ENCODE measurements at regions not wholly inside any gene's neighbourhood (a gene's known extent, or its start where the extent isn't known, plus 50 kb on each side); places are given as distances from the start of the nearest gene placed in this dataset.

DNA sequence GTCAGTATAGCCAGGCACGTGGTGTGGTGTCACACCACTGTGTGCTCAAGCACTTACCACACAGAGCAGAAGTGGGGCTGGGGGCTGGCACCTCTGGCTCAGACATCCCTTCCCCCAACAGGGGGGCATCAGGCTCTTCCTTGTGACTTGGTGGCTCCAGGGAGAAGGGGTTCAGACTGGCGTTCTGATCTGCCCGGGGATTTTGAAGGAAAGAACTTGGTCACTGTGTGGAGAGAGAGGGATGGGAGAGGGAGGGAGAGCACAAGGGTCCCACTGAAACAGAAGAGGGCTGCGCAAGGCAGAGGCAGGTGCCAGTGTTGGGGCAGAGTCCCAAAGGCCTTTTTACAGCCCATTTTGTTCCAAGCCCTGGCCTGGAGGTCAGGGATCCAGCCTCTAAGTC lies 109.7 kb upstream of the ALDH1B1 start:
- DNase-seq (ENCODE audit: insufficient read length, low spot score) (no peak), FAIRE-seq (no peak)
- TF ChIP-seq PAX5 (IDR thresholded peaks at IDR 0.05; ENCODE audit: insufficient read depth, low read length, severe bottlenecking) (no peak), POU2F2 (IDR thresholded peaks at IDR 0.05; ENCODE audit: low read depth, low read length) (no peak), SPI1 (IDR thresholded peaks at IDR 0.05; ENCODE audit: low read depth, low read length) (no peak), POLR2A (IDR thresholded peaks at IDR 0.05; ENCODE audit: low read depth, low read length) (no peak), POLR2AphosphoS5 (IDR thresholded peaks at IDR 0.05; ENCODE audit: low read depth, low read length) (no peak), TAF1 (IDR thresholded peaks at IDR 0.05; ENCODE audit: low read depth, low read length) (no peak)

DNA sequence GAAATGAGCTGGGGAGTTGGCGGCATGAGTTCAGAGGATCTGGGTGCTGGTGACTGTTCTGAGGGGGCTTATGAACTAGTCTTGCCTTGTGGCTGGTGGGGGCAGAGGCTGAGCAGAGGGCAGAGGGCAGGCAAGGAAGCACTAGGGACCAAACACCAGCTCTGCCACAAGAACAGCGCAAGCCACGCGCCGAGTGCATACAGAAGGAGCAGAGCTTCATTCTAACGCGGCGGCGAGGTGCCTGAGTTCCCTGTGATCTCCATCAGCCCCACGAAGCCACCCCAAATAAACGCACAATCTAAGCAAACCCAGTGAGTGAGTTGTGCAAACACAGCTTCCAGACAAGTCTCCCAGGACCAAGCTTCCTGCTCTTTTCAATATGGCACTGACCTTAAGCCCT lies 110.6 kb upstream of the ALDH1B1 start:
- FAIRE-seq (no peak), DNase-seq (ENCODE audit: insufficient read length, low spot score) (no peak)
- TF ChIP-seq POLR2AphosphoS5 (IDR thresholded peaks at IDR 0.05; ENCODE audit: low read depth, low read length) (no peak), POU2F2 (IDR thresholded peaks at IDR 0.05; ENCODE audit: low read depth, low read length) (no peak), SPI1 (IDR thresholded peaks at IDR 0.05; ENCODE audit: low read depth, low read length) (no peak), PAX5 (IDR thresholded peaks at IDR 0.05; ENCODE audit: insufficient read depth, low read length, severe bottlenecking) (no peak), POLR2A (IDR thresholded peaks at IDR 0.05; ENCODE audit: low read depth, low read length) (no peak), TAF1 (IDR thresholded peaks at IDR 0.05; ENCODE audit: low read depth, low read length) (no peak)

DNA sequence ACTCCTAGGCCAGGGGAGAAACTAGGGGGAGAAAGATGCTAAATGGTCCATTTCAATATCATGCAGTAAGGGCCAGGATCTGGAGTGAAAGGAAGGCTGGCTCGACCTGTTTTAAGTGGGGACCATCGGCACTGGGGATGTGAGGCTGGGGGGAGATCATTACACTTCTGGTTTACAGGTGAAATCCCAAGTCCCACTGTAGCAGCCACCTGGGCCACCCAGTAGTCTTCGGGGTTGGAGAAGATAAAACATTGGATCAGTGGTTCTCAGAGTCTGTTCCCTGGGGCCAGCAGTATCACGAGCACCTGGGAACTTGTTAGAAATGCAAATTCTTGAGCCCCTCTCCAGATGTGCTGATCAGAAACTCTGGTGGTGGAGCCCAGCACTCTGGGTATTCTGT lies 111.3 kb upstream of the ALDH1B1 start:
- no peak for FAIRE-seq
- TF ChIP-seq TAF1 (IDR thresholded peaks at IDR 0.05; ENCODE audit: low read depth, low read length) (no peak), PAX5 (IDR thresholded peaks at IDR 0.05; ENCODE audit: insufficient read depth, low read length, severe bottlenecking) (no peak)
- DNase-seq (ENCODE audit: insufficient read length, low spot score) = no peak

DNA sequence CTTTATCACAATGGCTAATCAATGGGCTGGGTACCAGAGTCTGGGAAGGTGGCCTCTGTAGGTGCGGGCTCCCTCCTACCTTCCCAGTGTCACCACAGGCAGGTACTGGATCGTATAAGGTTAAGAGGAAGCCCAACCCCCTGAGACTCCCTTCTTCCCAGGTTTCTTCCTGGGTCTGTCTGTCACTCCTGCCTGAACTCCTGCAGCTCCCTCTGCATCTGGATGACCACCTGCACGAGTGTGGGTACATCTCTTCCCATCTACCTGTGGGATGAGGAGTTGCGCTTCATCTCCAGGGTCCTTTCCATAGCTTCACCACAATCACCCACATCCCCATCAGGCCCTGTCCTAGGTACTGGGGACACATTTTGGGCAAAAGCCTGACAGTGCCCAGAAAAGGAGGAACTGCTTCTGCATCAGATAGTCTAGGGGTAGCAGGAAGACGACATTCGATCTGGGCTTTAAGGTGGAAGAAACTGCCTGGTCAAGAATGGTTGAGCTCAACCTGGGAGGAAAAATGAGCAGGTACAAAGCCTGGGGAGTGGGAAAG lies 112.2 kb upstream of the ALDH1B1 start:
- no peak for FAIRE-seq
- no peak for TF ChIP-seq POU2F2 (IDR thresholded peaks at IDR 0.05; ENCODE audit: low read depth, low read length)
- TF ChIP-seq SPI1 (IDR thresholded peaks at IDR 0.05; ENCODE audit: low read depth, low read length) = no peak
- TF ChIP-seq POLR2A (IDR thresholded peaks at IDR 0.05; ENCODE audit: low read depth, low read length) = no peak
- no peak for TF ChIP-seq PAX5 (IDR thresholded peaks at IDR 0.05; ENCODE audit: insufficient read depth, low read length, severe bottlenecking)
- TF ChIP-seq POLR2AphosphoS5 (IDR thresholded peaks at IDR 0.05; ENCODE audit: low read depth, low read length) = no peak
- TF ChIP-seq TAF1 (IDR thresholded peaks at IDR 0.05; ENCODE audit: low read depth, low read length) = no peak
- DNase-seq (ENCODE audit: insufficient read length, low spot score) = no peak

DNA sequence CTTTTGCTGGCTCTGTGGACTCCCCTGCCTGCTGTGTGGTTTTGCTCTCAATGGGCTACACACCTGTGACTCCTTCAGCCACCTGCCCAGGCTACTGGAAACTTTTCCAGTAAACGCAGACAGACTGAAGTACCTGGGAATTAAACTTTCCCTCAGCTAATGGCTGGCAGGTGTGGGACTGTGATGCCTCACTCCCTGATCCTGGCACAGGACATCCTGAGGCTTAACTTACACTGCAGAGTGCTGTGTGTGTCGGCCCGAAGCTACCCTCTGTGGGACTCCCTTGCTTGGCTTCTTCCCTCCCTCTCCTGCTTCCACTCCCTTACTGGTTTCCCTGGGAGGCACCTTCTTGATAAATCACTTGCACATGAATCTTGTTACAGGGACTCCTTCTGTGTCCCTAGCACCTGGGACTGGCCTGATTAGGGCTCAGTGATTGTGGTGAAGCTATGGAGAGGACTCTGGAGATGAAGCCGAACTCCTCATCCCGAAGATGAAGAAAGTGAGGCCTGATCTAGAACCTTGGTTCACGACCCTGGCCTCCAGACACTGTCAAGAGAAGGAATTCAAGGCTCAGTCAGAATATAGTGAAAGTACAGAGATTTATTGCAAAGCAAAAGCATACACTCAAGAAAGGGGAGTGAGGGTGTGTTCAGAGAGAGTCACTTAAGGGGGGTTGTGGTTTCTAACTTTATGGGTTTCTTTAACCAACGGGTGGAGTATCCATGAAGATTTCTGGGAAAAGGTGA lies 113.4 kb upstream of the ALDH1B1 start:
- no peak for TF ChIP-seq SPI1 (IDR thresholded peaks at IDR 0.05; ENCODE audit: low read depth, low read length)
- TF ChIP-seq TAF1 (IDR thresholded peaks at IDR 0.05; ENCODE audit: low read depth, low read length) = no peak
- no peak for TF ChIP-seq POLR2AphosphoS5 (IDR thresholded peaks at IDR 0.05; ENCODE audit: low read depth, low read length)
- TF ChIP-seq POLR2A (IDR thresholded peaks at IDR 0.05; ENCODE audit: low read depth, low read length) = no peak
- no peak for TF ChIP-seq PAX5 (IDR thresholded peaks at IDR 0.05; ENCODE audit: insufficient read depth, low read length, severe bottlenecking)
- TF ChIP-seq POU2F2 (IDR thresholded peaks at IDR 0.05; ENCODE audit: low read depth, low read length) = no peak
- FAIRE-seq (no peak), DNase-seq (ENCODE audit: insufficient read length, low spot score) (no peak)

DNA sequence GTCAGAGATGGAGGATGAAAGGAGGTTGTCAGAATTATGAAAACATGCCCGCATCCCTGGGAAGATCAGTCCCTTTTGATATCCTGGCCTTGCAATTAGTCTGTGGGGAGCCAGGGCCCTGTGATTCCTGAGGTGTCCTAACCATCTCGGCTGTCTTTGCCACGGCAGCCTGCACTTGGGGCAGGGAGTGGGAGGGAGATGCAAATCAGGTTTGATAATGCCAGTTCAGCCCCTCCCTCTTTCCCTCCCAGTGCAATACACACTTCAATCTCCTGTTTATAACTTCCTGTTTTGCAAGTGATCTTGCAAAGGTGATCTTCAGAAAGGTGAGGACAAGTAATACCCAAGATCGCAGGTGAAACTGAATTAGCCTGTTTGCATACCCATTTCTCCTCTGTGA lies 114.0 kb upstream of the ALDH1B1 start:
- no peak for DNase-seq (ENCODE audit: insufficient read length, low spot score)
- TF ChIP-seq POLR2AphosphoS5 (IDR thresholded peaks at IDR 0.05; ENCODE audit: low read depth, low read length) = no peak
- TF ChIP-seq TAF1 (IDR thresholded peaks at IDR 0.05; ENCODE audit: low read depth, low read length) = no peak
- TF ChIP-seq POU2F2 (IDR thresholded peaks at IDR 0.05; ENCODE audit: low read depth, low read length) = no peak
- TF ChIP-seq SPI1 (IDR thresholded peaks at IDR 0.05; ENCODE audit: low read depth, low read length) = no peak
- no peak for TF ChIP-seq POLR2A (IDR thresholded peaks at IDR 0.05; ENCODE audit: low read depth, low read length)
- no peak for TF ChIP-seq PAX5 (IDR thresholded peaks at IDR 0.05; ENCODE audit: insufficient read depth, low read length, severe bottlenecking)
- FAIRE-seq = no peak

DNA sequence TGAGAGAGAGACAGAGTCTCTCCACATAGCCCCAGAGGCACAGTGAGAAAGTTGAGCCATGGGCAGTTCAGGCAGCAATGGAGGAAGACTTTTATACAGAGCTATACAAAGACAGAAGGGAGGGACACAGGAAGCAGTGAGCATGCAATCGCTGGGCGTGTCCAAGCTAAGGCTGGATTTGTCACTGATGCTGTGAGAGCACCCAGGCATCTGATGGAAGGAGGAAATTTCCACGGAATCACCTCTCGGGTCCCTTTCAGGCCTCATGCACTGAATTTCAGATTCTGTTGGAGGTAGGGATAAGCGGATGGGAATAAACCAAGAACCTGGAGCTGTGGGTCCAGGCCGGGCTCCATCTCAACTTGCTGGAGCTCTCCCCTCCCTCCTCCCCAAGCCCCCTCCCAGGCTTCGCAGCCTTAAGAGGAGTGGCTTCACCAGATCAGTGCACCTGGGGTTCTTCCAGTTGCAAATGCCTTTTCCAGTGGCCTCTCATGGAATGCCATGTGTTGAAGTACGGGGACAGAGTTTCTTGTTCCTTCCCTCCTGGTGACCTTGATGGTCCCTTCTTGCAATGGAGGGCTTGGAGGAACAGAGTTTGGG lies 114.8 kb upstream of the ALDH1B1 start:
- DNase-seq (ENCODE audit: insufficient read length, low spot score) = no peak
- FAIRE-seq = no peak
- TF ChIP-seq POU2F2 (IDR thresholded peaks at IDR 0.05; ENCODE audit: low read depth, low read length) (no peak), SPI1 (IDR thresholded peaks at IDR 0.05; ENCODE audit: low read depth, low read length) (no peak), TAF1 (IDR thresholded peaks at IDR 0.05; ENCODE audit: low read depth, low read length) (no peak), PAX5 (IDR thresholded peaks at IDR 0.05; ENCODE audit: insufficient read depth, low read length, severe bottlenecking) (no peak), POLR2A (IDR thresholded peaks at IDR 0.05; ENCODE audit: low read depth, low read length) (no peak), POLR2AphosphoS5 (IDR thresholded peaks at IDR 0.05; ENCODE audit: low read depth, low read length) (no peak)

DNA sequence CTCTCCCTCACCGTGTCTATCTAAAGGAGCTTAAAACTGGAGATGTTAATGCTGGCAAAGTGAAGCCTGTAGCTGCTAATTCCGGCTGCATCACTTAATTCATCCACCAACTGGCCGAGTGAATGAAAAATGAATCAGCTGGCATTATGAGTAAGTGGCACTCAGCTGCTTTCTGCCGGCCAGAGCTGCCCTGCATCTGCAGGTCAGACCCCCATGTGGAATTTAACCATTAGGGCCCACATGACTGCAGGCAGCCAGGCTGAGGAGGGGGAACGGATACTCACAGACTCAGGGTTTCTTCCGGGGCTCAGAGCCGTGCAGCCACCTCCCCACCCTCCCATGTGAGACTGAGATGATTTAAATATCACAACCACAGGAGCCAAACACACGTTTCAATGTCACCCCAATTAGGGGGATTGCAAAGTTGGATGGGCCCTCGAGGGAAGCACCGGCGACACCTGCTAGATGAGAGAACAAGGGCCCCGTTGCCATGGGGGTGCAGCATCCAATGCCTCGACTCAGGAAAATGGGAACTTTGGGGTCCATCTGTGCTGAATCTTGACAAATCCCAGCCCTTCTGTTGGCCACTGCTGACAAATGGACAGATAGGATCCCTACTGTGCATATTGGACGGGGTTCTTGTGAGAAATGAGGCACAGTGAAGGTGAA lies 115.6 kb upstream of the ALDH1B1 start:
- FAIRE-seq = no peak
- DNase-seq (ENCODE audit: insufficient read length, low spot score) = no peak
- TF ChIP-seq PAX5 (IDR thresholded peaks at IDR 0.05; ENCODE audit: insufficient read depth, low read length, severe bottlenecking) = no peak
- no peak for TF ChIP-seq POLR2A (IDR thresholded peaks at IDR 0.05; ENCODE audit: low read depth, low read length)
- TF ChIP-seq POLR2AphosphoS5 (IDR thresholded peaks at IDR 0.05; ENCODE audit: low read depth, low read length) = no peak
- TF ChIP-seq SPI1 (IDR thresholded peaks at IDR 0.05; ENCODE audit: low read depth, low read length) = no peak
- TF ChIP-seq TAF1 (IDR thresholded peaks at IDR 0.05; ENCODE audit: low read depth, low read length) = no peak
- no peak for TF ChIP-seq POU2F2 (IDR thresholded peaks at IDR 0.05; ENCODE audit: low read depth, low read length)

DNA sequence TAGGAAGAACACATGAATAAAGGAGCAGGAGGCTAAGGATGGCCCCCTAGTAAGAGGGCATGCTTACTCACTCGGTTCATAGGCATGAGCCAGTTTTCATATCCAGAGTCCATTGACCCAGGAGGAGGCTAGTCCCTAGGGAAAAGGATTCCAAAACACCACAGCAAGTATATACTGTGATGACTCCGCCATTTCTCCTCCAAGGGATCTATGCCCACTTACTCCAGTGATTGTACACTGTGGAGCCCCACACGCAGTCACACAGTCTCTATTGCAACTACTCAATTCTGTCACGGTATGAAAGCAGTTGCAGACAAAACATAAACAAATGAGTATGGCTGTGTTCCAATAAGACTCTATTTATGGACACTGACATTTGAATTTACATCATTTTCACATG lies 117.7 kb upstream of the ALDH1B1 start:
- no peak for FAIRE-seq
- TF ChIP-seq TAF1 (IDR thresholded peaks at IDR 0.05; ENCODE audit: low read depth, low read length) (no peak), SPI1 (IDR thresholded peaks at IDR 0.05; ENCODE audit: low read depth, low read length) (no peak), POU2F2 (IDR thresholded peaks at IDR 0.05; ENCODE audit: low read depth, low read length) (no peak), POLR2AphosphoS5 (IDR thresholded peaks at IDR 0.05; ENCODE audit: low read depth, low read length) (no peak), PAX5 (IDR thresholded peaks at IDR 0.05; ENCODE audit: insufficient read depth, low read length, severe bottlenecking) (no peak), POLR2A (IDR thresholded peaks at IDR 0.05; ENCODE audit: low read depth, low read length) (no peak)
- no peak for DNase-seq (ENCODE audit: insufficient read length, low spot score)
